Endothelial cell of umbilical vein (primary cell): ENCODE measurements at regions not wholly inside any gene's neighbourhood (a gene's known extent, or its start where the extent isn't known, plus 50 kb on each side); places are given as distances from the start of the nearest gene placed in this dataset.

Experiments
- BruUV-seq: library from RNA; stranded (reverse); fragments of 400-500 nt; replicated peaks from 2 replicates; lab custom pipeline; 2021; lab: Mats Ljungman, UMichigan
- CTCF ChIA-PET: fragments of 300-600, 350-600 bp; sonication (Branson Sonifier 250); formaldehyde crosslinking; loops from one replicate; lab custom pipeline; 2021; ENCODE audit warnings: antibody characterized with exemption, inconsistent platforms; lab: Charles Lee
- POLR2A ChIA-PET: fragments of 300-600, 350-600 bp; sonication (Branson Sonifier 250); formaldehyde crosslinking; loops from one replicate; lab custom pipeline; 2021; ENCODE audit warnings: antibody characterized with exemption, inconsistent platforms; lab: Charles Lee
- DNase-seq: peaks from one replicate; pipeline ENCODE4 v3.0.0-alpha.2; 2011; ENCODE audit warnings: low read depth, low spot score
- FAIRE-seq: peaks from 2 replicates; lab custom pipeline; 2011; peaks lifted over from hg19 to GRCh38; lab: Jason Lieb, UNC
- H2AFZ ChIP-seq: 2 replicates; pipeline ENCODE4 v1.6.0; 2012; ENCODE audit warnings: low read depth, low read length, control low read depth, inconsistent platforms
- H3K27ac ChIP-seq: 2 replicates; pipeline ENCODE4 v1.5.1; 2011; ENCODE audit warnings: low read depth, mild to moderate bottlenecking, control low read depth, low read length, moderate library complexity; ENCODE audit not compliant: insufficient read depth
- H3K27me3 ChIP-seq, 2 experiments: 2 replicates each; pipeline versions ENCODE4 v1.6.0 to v1.6.1; 2011; ENCODE audit warnings: low read length in 2 of 2, mixed read lengths in 1 of 2; ENCODE audit not compliant: control insufficient read depth in 2 of 2, insufficient read depth in 2 of 2
- H3K36me3 ChIP-seq, 2 experiments: 2 replicates in 1 of 2; 3 replicates in 1 of 2; pipeline ENCODE4 v1.5.1; 2011; ENCODE audit warnings: low read length in 2 of 2, mild to moderate bottlenecking in 1 of 2, moderate library complexity in 1 of 2; ENCODE audit not compliant: control insufficient read depth in 2 of 2, insufficient read depth in 2 of 2; ENCODE audit errors: extremely low read depth in 1 of 2
- H3K4me1 ChIP-seq: 3 replicates; pipeline ENCODE4 v1.5.1; 2011; ENCODE audit warnings: mild to moderate bottlenecking, low read length; ENCODE audit not compliant: control insufficient read depth, insufficient read depth; ENCODE audit errors: extremely low read depth
- H3K4me2 ChIP-seq: 2 replicates; pipeline ENCODE4 v1.6.1; 2011; ENCODE audit warnings: low read length, control low read depth, mixed read lengths; ENCODE audit not compliant: insufficient read depth
- H3K4me3 ChIP-seq, 3 experiments: fragments of 200-600 bp in 1 of 3; sonication (generic), shearing (Covaris generic) in 1 of 3; replicated peaks in 1 of 3; 2 replicates each; pipeline ENCODE4 v1.5.1; 2011 to 2016; ENCODE audit warnings: control low read depth in 3 of 3, low read length in 3 of 3, mild to moderate bottlenecking in 2 of 3, inconsistent platforms in 1 of 3, low read depth in 1 of 3, moderate library complexity in 1 of 3; ENCODE audit not compliant: insufficient read depth in 1 of 3
- H3K79me2 ChIP-seq: 2 replicates; pipeline ENCODE4 v1.6.0; 2012; ENCODE audit warnings: low read length, inconsistent platforms; ENCODE audit not compliant: control insufficient read depth, insufficient read depth
- H3K9ac ChIP-seq: replicated peaks from 2 replicates; pipeline ENCODE3; 2011; ENCODE audit warnings: low read length, control low read depth; ENCODE audit not compliant: insufficient read depth; ENCODE audit errors: extremely low read depth
- H3K9me1 ChIP-seq: replicated peaks from 3 replicates; pipeline ENCODE4 v1.6.0; 2011; ENCODE audit warnings: mild to moderate bottlenecking, low read length; ENCODE audit not compliant: control insufficient read depth, insufficient read depth; ENCODE audit errors: extremely low read depth
- H3K9me3 ChIP-seq: replicated peaks from 2 replicates; pipeline ENCODE4 v1.5.1; 2012; ENCODE audit warnings: low read length, inconsistent platforms; ENCODE audit not compliant: control insufficient read depth, insufficient read depth
- H4K20me1 ChIP-seq: replicated peaks from 2 replicates; pipeline ENCODE3; 2011; ENCODE audit warnings: mild to moderate bottlenecking, low read length; ENCODE audit not compliant: control insufficient read depth, insufficient read depth; ENCODE audit errors: extremely low read depth
- CTCF ChIP-seq, 2 donors: IDR thresholded peaks; 1 replicate in 1 of 2; 2 replicates in 1 of 2; pipeline ENCODE4 v1.5.1; 2011; ENCODE audit warnings: low read length in 2 of 2, mild to moderate bottlenecking in 2 of 2, moderate library complexity in 2 of 2, control low read depth in 1 of 2, inconsistent platforms in 1 of 2, low read depth in 1 of 2; ENCODE audit not compliant: insufficient read depth in 1 of 2; ENCODE audit errors: extremely low read depth in 1 of 2
- EZH2 ChIP-seq: IDR thresholded peaks from 2 replicates; pipeline ENCODE4 v1.6.1; 2012; ENCODE audit warnings: borderline replicate concordance, low read depth, mild to moderate bottlenecking, moderate library complexity, low read length, inconsistent platforms; ENCODE audit not compliant: severe bottlenecking
- FOS ChIP-seq: IDR thresholded peaks from 2 replicates; pipeline ENCODE4 v1.6.1; 2011; ENCODE audit warnings: mild to moderate bottlenecking, low read length, moderate library complexity, borderline replicate concordance; ENCODE audit not compliant: insufficient read depth
- GATA2 ChIP-seq: IDR thresholded peaks from 2 replicates; pipeline ENCODE4 v1.7.0; 2011; ENCODE audit warnings: low read depth, mild to moderate bottlenecking, moderate library complexity, mixed read lengths, low read length; ENCODE audit not compliant: insufficient read length, insufficient read depth
- JUN ChIP-seq: IDR thresholded peaks from 2 replicates; pipeline ENCODE4 v1.6.1; 2011; ENCODE audit warnings: borderline replicate concordance, low read depth; ENCODE audit not compliant: insufficient read length, insufficient read depth
- MAX ChIP-seq: IDR thresholded peaks from 2 replicates; pipeline ENCODE4 v1.6.1; 2011; ENCODE audit not compliant: insufficient read depth, insufficient read length
- MYC ChIP-seq: IDR thresholded peaks from one replicate; pipeline ENCODE4 v1.6.1; 2011; ENCODE audit warnings: mild to moderate bottlenecking, low read depth, low read length
- POLR2A ChIP-seq: IDR thresholded peaks from 2 replicates; pipeline ENCODE4 v1.6.1; 2012; ENCODE audit warnings: low read depth, mild to moderate bottlenecking, control low read depth, low read length
- dilution Hi-C: fragments of 300-500 bp; cut with MboI; formaldehyde crosslinking; loops from one replicate; pipeline ENCODE4 v1.15.0; 2019; ENCODE audit warnings: low sequenced_read_pairs; ENCODE audit not compliant: extremely low pct_ligation_motif_present
- intact Hi-C: fragments of 100-400 bp; cut with micrococcal nuclease; formaldehyde crosslinking; loops from one replicate; pipeline ENCODE4 v1.10.0; 2022

GRCh38 chr2:147096671-147097070 lies 748.2 kb upstream of the ACVR2A start:
- Histone ChIP-seq H3K4me3 (no peak overlapping the region), H3K9me3 (no peaks in the 10 kb centered on the region), H3K27ac (no peak overlapping the region), H3K4me1 (no peaks in the 10 kb centered on the region), H3K9me1 (no peaks in the 10 kb centered on the region), H4K20me1 (no peaks in the 10 kb centered on the region), H3K27me3 (no peaks in the 10 kb centered on the region), H3K79me2 (no peaks in the 10 kb centered on the region), H3K36me3 (no peaks in the 10 kb centered on the region), H3K4me2 (no peak overlapping the region), H2AFZ (no peak overlapping the region), H3K9ac (no peak overlapping the region)
- no peak for TF ChIP-seq JUN
- no peak for TF ChIP-seq POLR2A
- no peak for TF ChIP-seq EZH2
- TF ChIP-seq CTCF (IDR thresholded peaks at IDR 0.05; ENCODE audit: extremely low read depth in 1 of 2, insufficient read depth in 1 of 2, low read depth in 1 of 2, low read length in 2 of 2): no peak
- TF ChIP-seq MAX: no peak
- no peak for TF ChIP-seq MYC
- TF ChIP-seq GATA2: no peak
- TF ChIP-seq FOS: no peak
- BruUV-seq: no TSS peak
- intact Hi-C loops: no loop called here
- POLR2A ChIA-PET: no interaction called here
- no peak for FAIRE-seq
- DNase-seq: no peak
- CTCF ChIA-PET: no interaction called here
- dilution Hi-C loops: no loop called here
